ENCODE measurements at regions not wholly inside any gene's neighbourhood (a gene's known extent, or its start where the extent isn't known, plus 50 kb on each side); places are given as distances from the start of the nearest gene placed in this dataset.

- H3K4me3 ChIP-seq (ENCODE audit: low read depth, low read length): no peak overlapping the region
- DNase-seq (ENCODE audit: low read depth, low spot score): no peak
- no peak for TF ChIP-seq CTCF (IDR thresholded peaks at IDR 0.05; ENCODE audit: insufficient read depth, low read length, missing control alignments)
- ChIA-PET POLR2A (no interaction called here), CTCF (no interaction called here)
Observed at GRCh38 chr7:42625421-42625820, 286.4 kb downstream of the C7orf25 start.

GRCh38 chr7:42624471-42624870 is 287.4 kb downstream of the C7orf25 start:
- DNase-seq (ENCODE audit: low read depth, low spot score): no peak
- CTCF ChIA-PET: interaction anchor here (1.0 kb wide), 1 partner anchor 681 kb away, joined by 3 read pairs; no protein-coding TSS in a partner anchor
- no peak overlapping the region for H3K4me3 ChIP-seq (ENCODE audit: low read depth, low read length)
- no peak for TF ChIP-seq CTCF (IDR thresholded peaks at IDR 0.05; ENCODE audit: insufficient read depth, low read length, missing control alignments)
- POLR2A ChIA-PET: no interaction called here

- no peak overlapping the region for H3K4me3 ChIP-seq (ENCODE audit: low read depth, low read length)
- ChIA-PET POLR2A (no interaction called here), CTCF (no interaction called here)
- no peak for TF ChIP-seq CTCF (IDR thresholded peaks at IDR 0.05; ENCODE audit: insufficient read depth, low read length, missing control alignments)
- no peak for DNase-seq (ENCODE audit: low read depth, low spot score)
Observed at GRCh38 chr7:42621543-42622219, 290.2 kb downstream of the C7orf25 start.

GRCh38 chr7:42618651-42619360 is 293.1 kb downstream of the C7orf25 start:
- CTCF ChIA-PET: interaction anchor here (1.7 kb wide), 1 partner anchor 642 kb away, joined by 4 read pairs; no protein-coding TSS in a partner anchor
- no peak overlapping the region for H3K4me3 ChIP-seq (ENCODE audit: low read depth, low read length)
- no peak for DNase-seq (ENCODE audit: low read depth, low spot score)
- POLR2A ChIA-PET: no interaction called here
- no peak for TF ChIP-seq CTCF (IDR thresholded peaks at IDR 0.05; ENCODE audit: insufficient read depth, low read length, missing control alignments)

- CTCF ChIA-PET: interaction anchor here (1.3 to 1.7 kb wide), 2 partner anchors 12 to 641 kb away, joined by 4 read pairs; no protein-coding TSS in a partner anchor
- no peak for DNase-seq (ENCODE audit: low read depth, low spot score)
- POLR2A ChIA-PET: no interaction called here
- no peak for TF ChIP-seq CTCF (IDR thresholded peaks at IDR 0.05; ENCODE audit: insufficient read depth, low read length, missing control alignments)
- H3K4me3 ChIP-seq (ENCODE audit: low read depth, low read length): no peak overlapping the region
Observed at GRCh38 chr7:42617806-42618457, 293.9 kb downstream of the C7orf25 start.
